NCI-H2107 treated with DMSO at 0.1 percent for 48 hours (cell line): ENCODE measurements at regions not wholly inside any gene's neighbourhood (a gene's known extent, or its start where the extent isn't known, plus 50 kb on each side); places are given as distances from the start of the nearest gene placed in this dataset.
A peak's percentile ranks its signal among the peaks of the same experiment; 100 is the strongest.
"Not testable (repeated sequence)": the region's sequence is repeated elsewhere in the genome, so short reads cannot be mapped to it uniquely, and the experiment has no call there.

Experiments
- DNase-seq: peaks from one replicate; lab custom pipeline; 2025; ENCODE audit not compliant: unreplicated experiment; lab: John Stamatoyannopoulos, UW

DNA sequence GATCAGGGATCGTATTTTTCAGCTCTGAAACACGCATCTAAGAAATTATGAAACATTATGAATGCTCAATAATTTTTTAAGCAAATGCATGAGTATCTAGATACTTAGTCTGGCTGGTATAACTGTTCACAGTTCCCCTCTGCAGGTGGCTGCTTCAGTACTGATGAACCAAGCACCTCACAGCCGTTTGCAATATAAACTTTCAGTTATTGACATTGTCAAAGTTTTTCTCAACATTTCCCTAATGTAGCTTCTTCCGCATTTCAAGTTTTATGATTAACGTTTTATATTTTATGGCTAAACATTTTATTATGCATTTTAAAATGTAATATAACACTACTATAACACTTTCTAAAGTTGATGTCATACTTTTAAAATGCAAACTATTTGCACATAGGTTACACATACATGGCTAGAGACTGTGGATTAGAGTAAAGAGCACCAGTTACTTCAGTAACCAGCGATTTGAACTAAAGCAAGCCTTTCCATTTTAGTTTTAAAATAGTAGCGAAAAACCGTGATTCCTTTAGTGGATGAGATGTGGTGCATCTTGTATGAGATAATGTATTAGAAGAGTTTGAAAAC, 495.4 kb downstream of the XIRP2 start:
- DNase-seq: no peak

DNA sequence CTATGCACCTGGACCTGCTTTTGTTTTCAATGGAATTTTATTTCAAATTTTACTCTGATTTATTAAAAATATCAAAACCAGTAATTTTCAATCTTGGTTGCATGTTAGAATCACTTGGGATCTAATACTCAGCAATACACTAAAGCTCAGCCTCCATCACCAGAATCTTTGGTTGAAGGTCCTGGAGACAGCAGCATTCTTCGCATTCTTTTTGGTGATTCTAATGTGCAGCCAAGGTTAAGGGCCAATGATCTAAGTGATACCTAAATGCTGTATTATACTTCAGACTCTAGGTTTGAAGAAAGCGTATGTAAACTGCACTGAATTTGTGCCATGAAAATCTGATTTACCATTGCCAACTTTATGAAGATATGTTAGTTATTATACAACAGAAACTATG, 493.1 kb downstream of the XIRP2 start:
- no peak for DNase-seq

DNA sequence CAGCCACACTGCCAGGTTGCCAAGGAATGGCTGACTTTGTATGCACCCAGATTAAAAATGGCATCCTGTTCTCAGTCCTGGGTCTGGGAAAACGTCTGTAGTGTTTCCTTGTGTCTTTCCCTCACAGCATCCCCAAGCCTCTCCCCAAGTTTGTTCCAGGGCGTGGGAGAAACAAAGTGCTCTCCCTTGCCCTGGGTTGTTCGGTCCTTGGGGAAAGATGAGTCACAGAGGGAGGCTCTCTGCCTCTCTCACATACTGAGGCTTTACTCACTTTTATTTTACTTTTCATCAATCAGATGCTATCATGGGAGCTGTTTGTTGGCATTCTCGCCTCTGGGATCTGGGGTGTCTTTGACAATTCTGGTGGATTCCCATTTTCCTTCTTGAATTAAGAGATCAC, 492.3 kb downstream of the XIRP2 start:
- DNase-seq: no peak

GRCh38 chr2:167380094-167380493, 491.8 kb downstream of the XIRP2 start:
- no peak for DNase-seq

GRCh38 chr2:167369083-167369482, 480.8 kb downstream of the XIRP2 start:
- DNase-seq: no peak

GRCh38 chr2:167368371-167368770, 480.1 kb downstream of the XIRP2 start:
- no peak for DNase-seq

DNA sequence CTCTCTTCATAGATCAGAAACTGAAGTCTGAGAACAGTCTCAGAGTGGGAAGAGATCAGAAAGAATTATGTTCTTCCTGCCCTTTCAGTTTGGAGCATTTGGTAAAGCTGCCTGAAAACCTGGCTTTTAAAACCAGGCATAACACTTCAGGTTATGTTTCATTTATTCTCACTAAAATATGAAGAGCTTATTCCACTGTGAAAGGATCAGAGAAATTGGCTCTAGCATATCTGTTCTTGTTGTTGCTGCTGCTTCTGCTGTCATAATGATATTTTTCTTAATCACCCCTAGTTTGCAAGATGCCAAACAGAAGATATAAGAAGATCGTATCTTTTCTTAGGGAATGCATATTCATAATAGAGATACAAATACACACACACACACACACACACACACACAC, 476.9 kb downstream of the XIRP2 start:
- DNase-seq: no peak

DNA sequence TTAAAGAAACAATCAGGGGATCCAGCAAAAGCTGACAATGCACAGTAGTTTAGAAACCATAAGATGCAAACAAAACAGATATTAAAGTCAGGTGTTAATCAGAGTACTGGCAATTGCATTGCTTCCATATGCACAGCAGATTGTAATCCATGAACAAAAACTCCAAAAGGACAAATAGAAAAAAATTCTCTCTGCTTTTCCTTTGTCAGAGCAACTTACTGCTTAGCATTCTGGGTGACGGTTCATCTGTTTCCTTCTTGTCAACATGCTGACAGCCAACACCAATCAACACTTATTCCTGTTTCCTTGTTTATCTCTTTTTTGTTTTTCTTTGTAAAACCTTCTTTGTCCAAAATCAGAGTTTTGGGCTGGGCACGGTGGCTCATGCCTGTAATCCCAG, 473.1 kb downstream of the XIRP2 start:
- no peak for DNase-seq

GRCh38 chr2:167355821-167356220, 467.5 kb downstream of the XIRP2 start:
- no peak for DNase-seq

- DNase-seq: no peak
Measured at GRCh38 chr2:167353605-167354280, 465.5 kb downstream of the XIRP2 start.

GRCh38 chr2:167345559-167345958, 457.3 kb downstream of the XIRP2 start:
- peak; percentile 27 for DNase-seq

DNA sequence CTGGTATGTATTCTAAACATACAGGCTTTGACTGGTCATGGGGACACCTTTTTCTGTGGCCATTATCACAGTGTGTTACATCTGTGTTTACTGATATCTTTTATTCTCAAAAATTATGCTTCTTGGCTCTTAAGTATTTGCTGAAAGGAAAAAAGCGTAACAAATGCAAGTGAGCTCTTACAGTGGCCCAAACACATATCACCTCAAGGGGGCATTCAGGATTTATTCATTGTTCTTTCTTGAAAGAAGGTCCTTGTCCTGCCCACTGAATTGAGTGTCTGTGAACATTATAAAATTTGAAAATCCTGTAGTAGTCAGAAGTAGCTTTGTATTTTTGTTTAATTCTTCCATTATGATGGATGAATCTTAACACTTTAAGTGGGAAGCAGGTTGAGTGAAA, 454.5 kb downstream of the XIRP2 start:
- no peak for DNase-seq

DNA sequence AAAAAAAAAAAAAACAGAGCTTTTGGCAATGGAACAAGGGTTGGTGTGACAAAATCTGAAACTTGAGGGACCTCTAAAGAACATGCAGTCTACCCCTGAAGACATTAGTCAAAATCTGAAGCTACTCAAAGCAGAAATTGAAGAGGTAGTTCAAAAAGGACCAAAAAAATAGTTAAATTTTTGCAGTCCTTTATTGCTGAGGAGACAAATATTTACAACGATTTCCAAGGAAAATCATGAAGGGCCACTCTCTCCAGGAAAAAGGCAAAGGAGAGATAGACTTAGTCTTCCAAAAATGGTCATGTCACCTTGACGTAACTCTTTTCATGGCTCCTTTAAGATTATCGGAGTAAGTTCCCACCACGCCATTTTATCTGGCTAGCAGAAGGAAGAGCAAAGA, 452.0 kb downstream of the XIRP2 start:
- DNase-seq: no peak

GRCh38 chr2:167336213-167336612, 447.9 kb downstream of the XIRP2 start:
- DNase-seq: no peak

- DNase-seq: no peak
Measured at GRCh38 chr2:167335541-167335992, 447.3 kb downstream of the XIRP2 start.

- no peak for DNase-seq
Measured at GRCh38 chr2:167334146-167334742, 446.0 kb downstream of the XIRP2 start.

- DNase-seq: no peak
Measured at GRCh38 chr2:167333245-167333644, 445.0 kb downstream of the XIRP2 start.

GRCh38 chr2:167332358-167332757, 444.1 kb downstream of the XIRP2 start:
- no peak for DNase-seq

GRCh38 chr2:167331636-167332232, 443.5 kb downstream of the XIRP2 start:
- no peak for DNase-seq

GRCh38 chr2:167328808-167329207, 440.5 kb downstream of the XIRP2 start:
- not testable (repeated sequence) for DNase-seq

DNA sequence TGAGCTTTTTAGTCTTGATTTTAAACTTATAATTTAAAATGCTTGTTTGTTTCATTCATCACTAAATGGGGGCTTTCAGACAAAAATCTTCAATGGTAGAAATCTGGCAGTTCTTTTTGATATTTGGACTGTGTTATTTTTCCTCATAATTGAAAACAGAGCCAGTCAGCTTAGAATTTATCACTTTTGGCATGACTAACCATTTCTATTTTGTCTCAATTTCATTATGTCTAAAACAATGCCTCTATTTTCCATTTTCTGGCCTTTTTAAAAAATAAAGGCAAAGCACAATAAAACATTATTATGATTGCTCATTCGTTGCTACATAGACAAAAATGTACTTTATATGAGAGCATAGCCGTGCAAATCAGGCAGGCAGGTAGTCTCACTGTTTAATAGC, 434.5 kb downstream of the XIRP2 start:
- DNase-seq: no peak

DNA sequence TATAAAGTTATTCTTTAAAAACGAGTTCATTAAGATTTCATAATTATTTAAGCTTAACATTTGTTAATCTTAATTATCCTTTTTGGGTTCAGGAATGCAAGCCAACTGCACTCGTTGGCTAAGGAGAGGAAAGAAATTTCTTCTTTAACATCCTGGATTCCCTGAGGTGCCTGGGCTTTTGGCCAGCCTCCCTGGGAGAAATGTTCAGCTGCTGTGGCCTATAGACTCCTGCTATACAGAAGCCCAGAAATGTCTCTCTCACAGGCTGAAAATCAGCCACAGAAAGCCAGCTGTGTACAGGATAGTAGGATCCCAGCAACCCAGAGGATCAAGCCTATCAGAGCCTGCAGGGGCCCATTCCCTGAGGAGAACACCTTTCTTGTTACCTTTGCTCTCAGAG, 430.3 kb downstream of the XIRP2 start:
- DNase-seq: no peak
